HEK293T (cell line): ENCODE measurements at regions not wholly inside any gene's neighbourhood (a gene's known extent, or its start where the extent isn't known, plus 50 kb on each side); places are given as distances from the start of the nearest gene placed in this dataset.
"Not testable (repeated sequence)": the region's sequence is repeated elsewhere in the genome, so short reads cannot be mapped to it uniquely, and the experiment has no call there.

Experiments
- CTCF ChIA-PET: fragments of 350-600 bp; formaldehyde crosslinking; extraction: SDS; loops from one replicate; lab custom pipeline; 2021; ENCODE audit warnings: antibody characterized with exemption, inconsistent platforms; lab: Yijun Ruan, JAX
- POLR2A ChIA-PET: fragments of 350-600 bp; formaldehyde crosslinking; extraction: SDS; loops from one replicate; lab custom pipeline; 2020; ENCODE audit warnings: antibody characterized with exemption, inconsistent platforms; lab: Yijun Ruan, JAX
- DNase-seq: peaks from one replicate; pipeline ENCODE4 v3.0.0; 2012; ENCODE audit warnings: mixed read lengths; ENCODE audit errors: extremely low spot score
- ARNT ChIP-seq: fragments of 450-650 bp; IDR thresholded peaks from 2 replicates; pipeline ENCODE4 v1.6.1; 2017; ENCODE audit warnings: mild to moderate bottlenecking
- BHLHE40 ChIP-seq: fragments of 450-650 bp; IDR thresholded peaks from 2 replicates; pipeline ENCODE4 v1.6.1; 2016; ENCODE audit warnings: mild to moderate bottlenecking, moderate library complexity, borderline replicate concordance
- CTBP1 ChIP-seq: fragments of 450-650 bp; IDR thresholded peaks from 2 replicates; pipeline ENCODE4 v1.6.1; 2016; ENCODE audit warnings: borderline replicate concordance
- ELF4 ChIP-seq: fragments of 450-650 bp; IDR thresholded peaks from 2 replicates; pipeline ENCODE4 v1.6.1; 2017; ENCODE audit warnings: antibody characterized with exemption
- FOXA1 ChIP-seq: fragments of 450-650 bp; IDR thresholded peaks from 2 replicates; pipeline ENCODE4 v1.6.1; 2016; ENCODE audit warnings: mild to moderate bottlenecking
- FOXK2 ChIP-seq: fragments of 450-650 bp; IDR thresholded peaks from 2 replicates; pipeline ENCODE4 v1.6.1; 2016; ENCODE audit warnings: mild to moderate bottlenecking
- FOXM1 ChIP-seq: fragments of 450-650 bp; IDR thresholded peaks from 2 replicates; pipeline ENCODE4 v1.6.1; 2017; ENCODE audit warnings: mild to moderate bottlenecking, borderline replicate concordance
- HDGF ChIP-seq: fragments of 450-650 bp; IDR thresholded peaks from 2 replicates; pipeline ENCODE4 v1.6.1; 2017; ENCODE audit warnings: antibody characterized with exemption, borderline replicate concordance
- L3MBTL2 ChIP-seq: fragments of 450-650 bp; conservative IDR thresholded peaks from 2 replicates; pipeline ENCODE4 v1.6.1; 2016; ENCODE audit warnings: mild to moderate bottlenecking
- LEF1 ChIP-seq: fragments of 450-650 bp; IDR thresholded peaks from 2 replicates; pipeline ENCODE4 v1.6.1; 2017; ENCODE audit warnings: mild to moderate bottlenecking, borderline replicate concordance
- NFRKB ChIP-seq: fragments of 450-650 bp; IDR thresholded peaks from 2 replicates; pipeline ENCODE4 v1.6.1; 2016; ENCODE audit warnings: mild to moderate bottlenecking, moderate library complexity
- SP1 ChIP-seq: fragments of 450-650 bp; IDR thresholded peaks from 2 replicates; pipeline ENCODE4 v1.6.1; 2017
- SUZ12 ChIP-seq: fragments of 450-650 bp; IDR thresholded peaks from 2 replicates; pipeline ENCODE4 v1.6.1; 2016; ENCODE audit warnings: mild to moderate bottlenecking
- TARDBP ChIP-seq: fragments of 450-650 bp; IDR thresholded peaks from 2 replicates; pipeline ENCODE4 v1.6.1; 2016
- ZNF384 ChIP-seq: fragments of 450-650 bp; IDR thresholded peaks from 2 replicates; pipeline ENCODE4 v1.6.1; 2016
- TF ChIP-seq, protein P1 (sequence below): fragments of 450-650 bp; IDR thresholded peaks from 2 replicates; pipeline ENCODE4 v1.6.1; 2016

GRCh38 chr1:148308832-148309458 lies 156.9 kb upstream of the NBPF11 start:
- ChIA-PET CTCF (no interaction called here), POLR2A (interaction anchor here (1.4 kb wide), 1 partner anchor 45 kb away, joined by 3 read pairs; no protein-coding TSS in a partner anchor)
- no peak for TF ChIP-seq FOXK2
- TF ChIP-seq, protein P1, sequence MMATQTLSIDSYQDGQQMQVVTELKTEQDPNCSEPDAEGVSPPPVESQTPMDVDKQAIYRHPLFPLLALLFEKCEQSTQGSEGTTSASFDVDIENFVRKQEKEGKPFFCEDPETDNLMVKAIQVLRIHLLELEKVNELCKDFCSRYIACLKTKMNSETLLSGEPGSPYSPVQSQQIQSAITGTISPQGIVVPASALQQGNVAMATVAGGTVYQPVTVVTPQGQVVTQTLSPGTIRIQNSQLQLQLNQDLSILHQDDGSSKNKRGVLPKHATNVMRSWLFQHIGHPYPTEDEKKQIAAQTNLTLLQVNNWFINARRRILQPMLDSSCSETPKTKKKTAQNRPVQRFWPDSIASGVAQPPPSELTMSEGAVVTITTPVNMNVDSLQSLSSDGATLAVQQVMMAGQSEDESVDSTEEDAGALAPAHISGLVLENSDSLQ = no peak
- TF ChIP-seq FOXA1 = no peak
- no peak for TF ChIP-seq SP1
- no peak for TF ChIP-seq CTBP1
- TF ChIP-seq ELF4 = no peak
- TF ChIP-seq SUZ12 = no peak
- no peak for TF ChIP-seq L3MBTL2
- DNase-seq = no peak

DNA sequence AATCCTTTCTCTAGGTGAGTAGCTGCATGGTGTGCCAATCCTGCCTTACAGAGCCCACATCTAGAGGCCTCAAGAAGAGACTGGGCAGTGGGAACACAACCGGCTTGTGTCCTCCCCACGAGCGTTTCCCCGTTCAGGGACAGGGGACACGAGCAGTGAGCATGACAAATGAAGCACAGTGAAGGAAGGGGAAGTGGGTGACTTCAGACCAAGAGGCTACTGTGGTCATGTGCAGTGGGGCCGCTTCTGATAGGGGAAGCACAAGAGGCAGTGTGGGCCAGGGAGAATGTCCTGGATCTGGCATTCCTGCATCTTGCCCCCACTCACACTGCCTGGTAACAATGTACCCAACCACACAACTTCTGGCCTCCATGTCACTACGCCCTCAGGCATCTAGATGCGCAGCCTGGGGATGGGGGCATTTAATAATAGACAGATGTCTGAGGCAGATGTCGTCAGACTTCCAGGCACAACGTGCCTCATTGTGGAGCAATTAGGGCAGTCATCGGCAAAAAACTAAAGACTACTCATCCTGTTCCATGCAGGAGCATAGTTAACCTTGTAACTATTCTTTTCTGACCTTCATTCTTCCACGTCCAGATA lies 155.6 kb upstream of the NBPF11 start:
- no peak for DNase-seq
- CTCF ChIA-PET = no interaction called here

GRCh38 chr1:148304935-148305334 lies 152.9 kb upstream of the NBPF11 start:
- POLR2A ChIA-PET, CTCF ChIA-PET, DNase-seq: not testable (repeated sequence)

More for the DNA sequence above, 155.6 kb upstream of the NBPF11 start:
- POLR2A ChIA-PET = no interaction called here
- no peak for TF ChIP-seq HDGF
- TF ChIP-seq NFRKB = no peak
- TF ChIP-seq L3MBTL2 = no peak
- no peak for TF ChIP-seq FOXA1
- TF ChIP-seq SUZ12 = no peak
- no peak for TF ChIP-seq FOXM1
- no peak for TF ChIP-seq ZNF384

- CTCF ChIA-PET, POLR2A ChIA-PET, DNase-seq: not testable (repeated sequence)
These were observed 150.7 kb upstream of the NBPF11 start for GRCh38 chr1:148302586-148303364.

DNA sequence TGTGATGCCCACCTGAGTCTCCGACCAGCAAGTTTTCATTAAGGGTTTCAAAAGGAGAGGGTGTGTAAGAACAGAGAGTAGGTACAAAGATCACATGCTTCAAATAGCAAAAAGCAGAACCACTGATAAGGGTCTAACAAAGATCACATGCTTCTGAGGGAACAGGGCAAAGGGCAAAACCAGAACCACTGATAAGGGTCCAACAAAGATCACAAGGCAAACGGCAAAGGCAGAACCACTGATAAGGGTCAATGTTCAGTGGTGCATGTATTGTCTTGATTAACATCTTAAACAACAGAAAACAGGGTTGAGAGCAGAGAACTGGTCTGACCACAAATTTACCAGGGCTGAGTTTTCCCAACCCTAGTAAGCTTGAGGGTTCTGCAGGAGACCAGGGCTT lies 145.8 kb upstream of the NBPF11 start:
- CTCF ChIA-PET, DNase-seq: not testable (repeated sequence)
- POLR2A ChIA-PET = interaction anchor here (1.1 to 1.4 kb wide), 2 partner anchors 34 to 36 kb away, joined by 3 read pairs; no protein-coding TSS in a partner anchor

DNA sequence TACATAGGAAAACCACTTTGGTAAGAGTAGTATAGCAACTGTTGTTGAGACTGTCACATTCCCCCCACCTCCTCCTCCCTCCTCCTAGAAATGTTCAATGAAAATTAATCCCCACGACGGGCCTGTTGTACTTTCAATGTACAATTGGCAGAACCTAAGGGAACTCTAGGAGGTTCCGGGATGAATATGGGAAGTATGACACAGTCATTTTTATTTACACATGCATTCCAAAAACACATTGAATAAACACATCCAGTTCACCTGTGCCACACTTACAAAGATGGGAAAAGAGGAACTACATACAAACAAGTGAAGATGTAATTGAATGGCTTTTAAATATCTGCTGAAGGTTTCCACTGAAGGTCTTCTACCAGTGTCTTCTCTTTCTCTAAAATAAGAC lies 144.4 kb upstream of the NBPF11 start:
- no peak for DNase-seq
- CTCF ChIA-PET = no interaction called here
- POLR2A ChIA-PET = interaction anchor here (1.4 kb wide), 1 partner anchor 38 kb away, joined by 3 read pairs; no protein-coding TSS in a partner anchor
- TF ChIP-seq ARNT (no peak), SUZ12 (no peak), SP1 (no peak), TARDBP (no peak), BHLHE40 (no peak), CTBP1 (no peak)
- TF ChIP-seq, protein P1 = no peak

DNA sequence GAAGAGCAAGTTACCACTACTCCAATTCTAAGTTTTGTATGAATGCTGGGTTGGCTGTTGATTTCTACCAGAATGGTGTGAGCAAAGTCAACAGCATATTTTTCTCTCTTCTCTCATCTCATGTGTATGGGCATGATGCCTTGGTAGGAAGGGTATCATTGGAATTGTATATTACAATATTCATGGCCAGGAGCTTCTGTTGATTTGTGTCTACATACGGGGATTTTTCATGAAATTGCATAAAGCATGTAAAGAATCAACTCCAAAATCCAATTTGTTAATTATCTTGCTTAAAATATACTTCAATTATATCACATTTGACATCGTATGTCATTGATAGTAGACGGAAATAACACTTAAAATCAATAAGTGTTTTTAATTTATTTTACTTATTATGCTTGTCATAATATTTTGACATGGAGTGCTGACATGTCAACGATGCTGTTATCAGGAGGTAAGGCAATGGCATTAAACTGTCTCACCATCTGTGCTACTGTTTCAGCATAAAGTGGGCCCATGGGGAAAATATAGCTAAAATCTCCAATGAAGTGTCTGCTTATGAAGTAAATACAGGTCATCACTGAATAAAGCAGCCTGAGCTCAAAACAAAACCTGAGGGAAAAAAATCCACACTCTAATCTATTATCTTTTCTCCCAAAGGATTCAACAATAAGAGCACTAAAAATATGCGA lies 142.2 kb upstream of the NBPF11 start:
- ChIA-PET POLR2A (no interaction called here), CTCF (no interaction called here)
- no peak for TF ChIP-seq HDGF
- TF ChIP-seq LEF1 = no peak
- no peak for TF ChIP-seq NFRKB
- no peak for TF ChIP-seq FOXA1
- no peak for TF ChIP-seq ARNT
- no peak for TF ChIP-seq ZNF384
- no peak for TF ChIP-seq L3MBTL2
- TF ChIP-seq SUZ12 = no peak
- TF ChIP-seq ELF4 = no peak
- TF ChIP-seq TARDBP = no peak
- no peak for TF ChIP-seq FOXM1
- TF ChIP-seq CTBP1 = no peak
- no peak for TF ChIP-seq SP1
- TF ChIP-seq, protein P1 = no peak
- TF ChIP-seq BHLHE40 = no peak
- TF ChIP-seq FOXK2 = no peak
- no peak for DNase-seq
